ENCODE measurements at regions not wholly inside any gene's neighbourhood (a gene's known extent, or its start where the extent isn't known, plus 50 kb on each side); places are given as distances from the start of the nearest gene placed in this dataset.

- DNase-seq (ENCODE audit: low spot score): no peak
These were observed 88.8 kb downstream of the BOD1 start for GRCh38 chr5:173527671-173528070.

- no peak for DNase-seq (ENCODE audit: low spot score)
These were observed 92.3 kb downstream of the BOD1 start for GRCh38 chr5:173524136-173524535.

GRCh38 chr5:173523388-173523787 is 93.1 kb downstream of the BOD1 start:
- no peak for DNase-seq (ENCODE audit: low spot score)

- no peak for DNase-seq (ENCODE audit: low spot score)
These were observed 93.9 kb downstream of the BOD1 start for GRCh38 chr5:173522518-173522917.

GRCh38 chr5:173518856-173519255 is 97.6 kb downstream of the BOD1 start:
- DNase-seq (ENCODE audit: low spot score): no peak

GRCh38 chr5:173517648-173518047 is 98.8 kb downstream of the BOD1 start:
- no peak for DNase-seq (ENCODE audit: low spot score)

- no peak for DNase-seq (ENCODE audit: low spot score)
These were observed 100.9 kb downstream of the BOD1 start for GRCh38 chr5:173515526-173515925.

- DNase-seq (ENCODE audit: low spot score): peak; percentile 23
These were observed 101.8 kb downstream of the BOD1 start for GRCh38 chr5:173514661-173515060.

GRCh38 chr5:173513521-173513991 is 102.9 kb downstream of the BOD1 start:
- DNase-seq (ENCODE audit: low spot score): no peak

- DNase-seq (ENCODE audit: low spot score): no peak
These were observed 103.6 kb downstream of the BOD1 start for GRCh38 chr5:173512637-173513435.

- DNase-seq (ENCODE audit: low spot score): no peak
These were observed 107.4 kb downstream of the BOD1 start for GRCh38 chr5:173509060-173509459.

GRCh38 chr5:173507171-173507570 is 109.3 kb downstream of the BOD1 start:
- no peak for DNase-seq (ENCODE audit: low spot score)

GRCh38 chr5:173505634-173506033 is 110.8 kb downstream of the BOD1 start:
- DNase-seq (ENCODE audit: low spot score): no peak

- no peak for DNase-seq (ENCODE audit: low spot score)
These were observed 114.5 kb downstream of the BOD1 start for GRCh38 chr5:173501922-173502321.

GRCh38 chr5:173501271-173501670 is 115.2 kb downstream of the BOD1 start:
- no peak for DNase-seq (ENCODE audit: low spot score)

- DNase-seq (ENCODE audit: low spot score): no peak
These were observed 116.3 kb downstream of the BOD1 start for GRCh38 chr5:173500213-173500560.

GRCh38 chr5:173499471-173500212 is 116.8 kb downstream of the BOD1 start:
- DNase-seq (ENCODE audit: low spot score): no peak

- peak; percentile 87 for DNase-seq (ENCODE audit: low spot score)
These were observed 117.5 kb downstream of the BOD1 start for GRCh38 chr5:173498739-173499470.

GRCh38 chr5:173498286-173498685 is 118.2 kb downstream of the BOD1 start:
- DNase-seq (ENCODE audit: low spot score): peak; percentile 46

GRCh38 chr5:173497685-173498084 is 118.8 kb downstream of the BOD1 start:
- no peak for DNase-seq (ENCODE audit: low spot score)

GRCh38 chr5:173496883-173497255 is 119.6 kb downstream of the BOD1 start:
- no peak for DNase-seq (ENCODE audit: low spot score)

GRCh38 chr5:173496129-173496882 is 120.1 kb downstream of the BOD1 start:
- no peak for DNase-seq (ENCODE audit: low spot score)

Measured in SW480 (cell line).